HepG2 (cell line): ENCODE measurements at regions not wholly inside any gene's neighbourhood (a gene's known extent, or its start where the extent isn't known, plus 50 kb on each side); places are given as distances from the start of the nearest gene placed in this dataset.

Source experiments
- ATAC-seq: fragments of 200-7000 bp; cut with Tn5 transposase; 3 replicates; pipeline ENCODE4 v1.9.1; 2020; ENCODE audit warnings: mild to moderate bottlenecking, moderate library complexity
- BruUV-seq: library from RNA; stranded (reverse); fragments of 400-500 nt; replicated peaks from 2 replicates; lab custom pipeline; 2021; lab: Mats Ljungman, UMichigan
- CTCF ChIA-PET: fragments of 300-600 bp; formaldehyde crosslinking; extraction: SDS; loops from one replicate; lab custom pipeline; 2021; ENCODE audit warnings: low total read pairs, inconsistent platforms, low intra/inter-chr PET ratio; lab: Yijun Ruan, JAX
- POLR2A ChIA-PET: fragments of 350-600 bp; sonication (Branson Sonifier 250); formaldehyde crosslinking; loops from one replicate; lab custom pipeline; 2020; ENCODE audit warnings: antibody characterized with exemption, inconsistent platforms; lab: Yijun Ruan, JAX
- DNase-seq: peaks from one replicate; pipeline ENCODE4 v3.0.0-alpha.2; 2015; ENCODE audit warnings: low spot score
- FAIRE-seq: peaks from 3 replicates; lab custom pipeline; 2011; peaks lifted over from hg19 to GRCh38; lab: Jason Lieb, UNC
- H2AFZ ChIP-seq: one replicate; pipeline ENCODE4 v1.6.1; 2011; ENCODE audit warnings: low read length, inconsistent platforms
- H3K27ac ChIP-seq: fragments of 300-600 bp; 3 replicates; pipeline ENCODE4 v1.8.0; 2011; ENCODE audit warnings: mixed run types, mild to moderate bottlenecking, mixed read lengths, low read length, inconsistent platforms; ENCODE audit not compliant: insufficient read depth; ENCODE audit errors: extremely low read length
- H3K27me3 ChIP-seq, 2 experiments: fragments of 200-600 bp in 1 of 2; 2 replicates in 1 of 2; 3 replicates in 1 of 2; pipeline versions ENCODE4 v1.6.0 to v1.8.0; 2011; ENCODE audit warnings: low read length in 2 of 2, mild to moderate bottlenecking in 2 of 2, moderate library complexity in 2 of 2, inconsistent platforms in 1 of 2; ENCODE audit not compliant: insufficient read depth in 2 of 2, control insufficient read depth in 1 of 2
- H3K36me3 ChIP-seq, 2 experiments: fragments of 200-600 bp in 1 of 2; replicated peaks in 1 of 2; 2 replicates in 1 of 2; 3 replicates in 1 of 2; pipeline versions ENCODE4 v1.5.1 to v1.8.0; 2011; ENCODE audit warnings: low read length in 2 of 2, inconsistent platforms in 1 of 2; ENCODE audit not compliant: insufficient read depth in 2 of 2, control insufficient read depth in 1 of 2
- H3K4me1 ChIP-seq: 2 replicates; pipeline ENCODE4 v1.5.1; 2012; ENCODE audit warnings: low read length, inconsistent platforms; ENCODE audit not compliant: insufficient read depth
- H3K4me2 ChIP-seq: 2 replicates; pipeline ENCODE4 v1.6.0; 2011; ENCODE audit warnings: low read depth, low read length, inconsistent platforms
- H3K4me3 ChIP-seq, 3 experiments: fragments of 200-600 bp in 1 of 3; sonication (generic), shearing (Covaris generic) in 1 of 3; replicated peaks in 1 of 3; 2 replicates each; pipeline ENCODE4 v1.5.1; 2011 to 2016; ENCODE audit warnings: low read length in 3 of 3, inconsistent platforms in 2 of 3, low read depth in 2 of 3, mild to moderate bottlenecking in 2 of 3, control low read depth in 1 of 3, mixed read lengths in 1 of 3; ENCODE audit not compliant: insufficient read depth in 1 of 3
- H3K79me2 ChIP-seq: one replicate; pipeline ENCODE4 v1.6.1; 2011; ENCODE audit warnings: low read length, inconsistent platforms; ENCODE audit not compliant: insufficient read depth
- H3K9ac ChIP-seq: 2 replicates; pipeline ENCODE4 v1.6.0; 2011; ENCODE audit warnings: mild to moderate bottlenecking, low read depth, low read length, inconsistent platforms; ENCODE audit not compliant: insufficient read depth
- H3K9me3 ChIP-seq: 2 replicates; pipeline ENCODE4 v1.5.1; 2012; ENCODE audit warnings: mild to moderate bottlenecking, low read length
- H4K20me1 ChIP-seq: 2 replicates; pipeline ENCODE4 v1.6.0; 2011; ENCODE audit warnings: inconsistent platforms, mild to moderate bottlenecking, low read length, moderate library complexity; ENCODE audit not compliant: insufficient read depth
- BCL6 ChIP-seq: IDR thresholded peaks from 2 replicates; pipeline ENCODE4 v1.6.1; 2016; ENCODE audit warnings: missing genetic modification reagents, missing compliant biosample characterization
- FOXJ3 ChIP-seq: sonication (generic); formaldehyde crosslinking; IDR thresholded peaks from 2 replicates; pipeline ENCODE4 v1.4.0; 2020; ENCODE audit warnings: missing genetic modification reagents, mild to moderate bottlenecking, borderline replicate concordance
- FOXK2 ChIP-seq: fragments of 450-650 bp; IDR thresholded peaks from 2 replicates; pipeline ENCODE4 v1.6.1; 2016
- GFI1 ChIP-seq: sonication (generic); formaldehyde crosslinking; IDR thresholded peaks from 2 replicates; pipeline ENCODE4 v1.5.0; 2020; ENCODE audit warnings: missing genetic modification reagents, mild to moderate bottlenecking, borderline replicate concordance
- GLI4 ChIP-seq: sonication (generic); formaldehyde crosslinking; IDR thresholded peaks from 2 replicates; pipeline ENCODE4 v1.5.1; 2020; ENCODE audit warnings: missing genetic modification reagents, mild to moderate bottlenecking, moderate library complexity, borderline replicate concordance
- IKZF1 ChIP-seq: fragments of 450-650 bp; IDR thresholded peaks from 2 replicates; pipeline ENCODE4 v1.7.1; 2016
- MEIS1 ChIP-seq: sonication (generic); formaldehyde crosslinking; IDR thresholded peaks from 2 replicates; pipeline ENCODE4 v1.9.0; 2021; ENCODE audit warnings: mild to moderate bottlenecking, missing genetic modification reagents, moderate library complexity, borderline replicate concordance
- PAXIP1 ChIP-seq: sonication (generic); formaldehyde crosslinking; conservative IDR thresholded peaks from 2 replicates; pipeline ENCODE4 v1.4.0; 2020; ENCODE audit warnings: mild to moderate bottlenecking, missing genetic modification reagents, moderate library complexity
- THAP9 ChIP-seq: sonication (generic); formaldehyde crosslinking; IDR thresholded peaks from 2 replicates; pipeline ENCODE4; 2020; ENCODE audit warnings: missing genetic modification reagents, mild to moderate bottlenecking, borderline replicate concordance
- ZNF136 ChIP-seq: sonication (generic); formaldehyde crosslinking; IDR thresholded peaks from 2 replicates; pipeline ENCODE4 v1.8.1; 2022; ENCODE audit warnings: low read depth, mild to moderate bottlenecking, moderate library complexity, missing genetic modification reagents
- ZNF20 ChIP-seq: sonication (generic); formaldehyde crosslinking; IDR thresholded peaks from 2 replicates; pipeline ENCODE4 v1.4.0; 2020; ENCODE audit warnings: mild to moderate bottlenecking, moderate library complexity, missing genetic modification reagents
- ZNF224 ChIP-seq: sonication (generic); formaldehyde crosslinking; IDR thresholded peaks from 2 replicates; pipeline ENCODE4 v1.5.0; 2020; ENCODE audit warnings: mild to moderate bottlenecking, missing genetic modification reagents
- ZNF614 ChIP-seq: IDR thresholded peaks from 2 replicates; pipeline ENCODE4 v1.6.1; 2018; ENCODE audit warnings: missing biosample characterization, missing genetic modification reagents, inconsistent platforms, borderline replicate concordance
- ZNF773 ChIP-seq: sonication (generic); formaldehyde crosslinking; IDR thresholded peaks from 2 replicates; pipeline ENCODE4 v1.4.0; 2020; ENCODE audit warnings: missing genetic modification reagents, borderline replicate concordance
- WGBS: methylation state at CpG from one replicate; pipeline ENCODE4 v1.1.6; 2017; ENCODE audit warnings: low lambda C conversion rate; 5-methylcytosine and 5-hydroxymethylcytosine counted together
- in situ Hi-C: cut with HindIII; loops from 2 replicates; pipeline ENCODE4 v1.10.0; 2017; ENCODE audit warnings: low pct_unique_long_range_greater_than_20kb; ENCODE audit not compliant: extremely low pct_ligation_motif_present
- intact Hi-C: fragments of 100-400 bp; cut with micrococcal nuclease; formaldehyde crosslinking; loops from one replicate; pipeline ENCODE4 v1.10.0; 2022; ENCODE audit not compliant: unreplicated experiment

GRCh38 chr15:61282661-61283060 lies 53.6 kb upstream of the RORA start:
- H3K9me3 ChIP-seq: no peaks in the 10 kb centered on the region
- no peaks in the 10 kb centered on the region for H3K27me3 ChIP-seq
- no peak overlapping the region for H3K4me2 ChIP-seq
- H3K79me2 ChIP-seq: no peaks in the 10 kb centered on the region
- H4K20me1 ChIP-seq: no peaks in the 10 kb centered on the region
- no peak overlapping the region for H3K27ac ChIP-seq
- WGBS: 40% methylated on average over 4 of the region's 4 CpGs
- in situ Hi-C loops: no loop called here
- no TSS peak for BruUV-seq
- H3K4me3 ChIP-seq: no peak overlapping the region
- intact Hi-C loops: no loop called here
- no peaks in the 10 kb centered on the region for H3K36me3 ChIP-seq
- no peak overlapping the region for H2AFZ ChIP-seq
- CTCF ChIA-PET: no interaction called here
- ATAC-seq (no peak), DNase-seq (no peak), FAIRE-seq (no peak)
- no peak overlapping the region for H3K9ac ChIP-seq
- H3K4me1 ChIP-seq: no peaks in the 10 kb centered on the region
- TF ChIP-seq ZNF614 (no peak), ZNF224 (CRISPR knock-in tag) (no peak), THAP9 (no peak), IKZF1 (no peak), GFI1 (CRISPR knock-in tag) (no peak), FOXK2 (no peak), ZNF20 (no peak), MEIS1 (no peak), ZNF136 (CRISPR knock-in tag) (no peak), PAXIP1 (CRISPR knock-in tag) (no peak), BCL6 (CRISPR knock-in tag) (no peak), FOXJ3 (CRISPR knock-in tag) (no peak), GLI4 (CRISPR knock-in tag) (no peak), ZNF773 (CRISPR knock-in tag) (no peak)
- TF ChIP-seq, all 625 proteins: peak for 0
- POLR2A ChIA-PET: no interaction called here
